Liver (tissue), 8 donors: ENCODE measurements at regions not wholly inside any gene's neighbourhood (a gene's known extent, or its start where the extent isn't known, plus 50 kb on each side); places are given as distances from the start of the nearest gene placed in this dataset.

Source experiments
- DNase-seq: peaks from one replicate; pipeline ENCODE4 v3.0.0-alpha.2; 2017; ENCODE audit warnings: low spot score
- H3K27ac ChIP-seq, 2 donors: one replicate each; pipeline ENCODE4 v1.7.0; 2013; ENCODE audit warnings: inconsistent platforms in 2 of 2, low read length in 2 of 2, control low read depth in 1 of 2, low read depth in 1 of 2, mild to moderate bottlenecking in 1 of 2
- H3K27me3 ChIP-seq, 4 donors: one replicate each; pipeline versions ENCODE4 v1.6.1 to v1.7.0; 2013; ENCODE audit warnings: low read length in 3 of 4, inconsistent platforms in 1 of 4, mild to moderate bottlenecking in 1 of 4, moderate library complexity in 1 of 4; ENCODE audit not compliant: control insufficient read depth in 4 of 4, insufficient read depth in 4 of 4
- H3K36me3 ChIP-seq, 4 donors: one replicate each; pipeline versions ENCODE4 v1.6.1 to v1.7.0; 2013; ENCODE audit warnings: low read length in 3 of 4, mild to moderate bottlenecking in 3 of 4, low read depth in 1 of 4, moderate library complexity in 1 of 4; ENCODE audit not compliant: control insufficient read depth in 4 of 4, insufficient read depth in 3 of 4
- H3K4me1 ChIP-seq, 4 donors: one replicate each; pipeline versions ENCODE4 v1.6.1 to v1.7.0; 2013; ENCODE audit warnings: low read length in 3 of 4, mild to moderate bottlenecking in 3 of 4, moderate library complexity in 1 of 4; ENCODE audit not compliant: control insufficient read depth in 4 of 4, insufficient read depth in 4 of 4
- H3K4me3 ChIP-seq, 3 donors: one replicate each; pipeline versions ENCODE4 v1.6.1 to v1.7.0; 2013; ENCODE audit warnings: low read length in 3 of 3, control low read depth in 1 of 3, low read depth in 1 of 3, mild to moderate bottlenecking in 1 of 3
- H3K9ac ChIP-seq, 2 donors: one replicate each; pipeline ENCODE4 v1.7.0; 2013; ENCODE audit warnings: low read length in 2 of 2, mild to moderate bottlenecking in 2 of 2, moderate library complexity in 2 of 2, control low read depth in 1 of 2, low read depth in 1 of 2
- H3K9me3 ChIP-seq, 4 donors: one replicate each; pipeline versions ENCODE4 v1.6.1 to v1.7.0; 2013; ENCODE audit warnings: low read length in 3 of 4; ENCODE audit not compliant: control insufficient read depth in 4 of 4
- ATF3 ChIP-seq: IDR thresholded peaks from 2 replicates; pipeline ENCODE4 v1.6.1; 2016; ENCODE audit warnings: antibody characterized with exemption
- CTCF ChIP-seq: fragments of 150-350 bp; IDR thresholded peaks from 2 replicates; pipeline ENCODE4 v1.5.1; 2017; ENCODE audit warnings: improper control_type of control experiment, low read depth, low read length; ENCODE audit not compliant: missing input control
- FOXA1 ChIP-seq: IDR thresholded peaks from 2 replicates; pipeline ENCODE4 v1.6.1; 2016; ENCODE audit warnings: antibody characterized with exemption
- FOXA2 ChIP-seq: IDR thresholded peaks from 2 replicates; pipeline ENCODE4 v1.6.1; 2016; ENCODE audit warnings: antibody characterized with exemption
- GABPA ChIP-seq, 2 donors: IDR thresholded peaks in 1 of 2; conservative IDR thresholded peaks in 1 of 2; 2 replicates each; pipeline ENCODE4 v1.6.1; 2016; ENCODE audit warnings: antibody characterized with exemption in 2 of 2, mild to moderate bottlenecking in 1 of 2, moderate library complexity in 1 of 2
- HNF4A ChIP-seq, 2 donors: conservative IDR thresholded peaks; 2 replicates each; pipeline ENCODE4 v1.6.1; 2016; ENCODE audit warnings: antibody characterized with exemption in 2 of 2, mild to moderate bottlenecking in 2 of 2
- HNF4G ChIP-seq: IDR thresholded peaks from 2 replicates; pipeline ENCODE4 v1.6.1; 2016; ENCODE audit warnings: antibody characterized with exemption
- JUND ChIP-seq, 2 donors: IDR thresholded peaks; 2 replicates each; pipeline ENCODE4 v1.6.1; 2016; ENCODE audit warnings: antibody characterized with exemption in 2 of 2
- MAX ChIP-seq: IDR thresholded peaks from 2 replicates; pipeline ENCODE4 v1.6.1; 2016; ENCODE audit warnings: antibody characterized with exemption
- NR2F2 ChIP-seq: IDR thresholded peaks from 2 replicates; pipeline ENCODE4 v1.6.1; 2016; ENCODE audit warnings: antibody characterized with exemption
- RAD21 ChIP-seq, 2 donors: IDR thresholded peaks; 2 replicates each; pipeline ENCODE4 v1.6.1; 2016; ENCODE audit warnings: antibody characterized with exemption in 2 of 2, mild to moderate bottlenecking in 2 of 2
- REST ChIP-seq: IDR thresholded peaks from 2 replicates; pipeline ENCODE4 v1.6.1; 2016; ENCODE audit warnings: antibody characterized with exemption, mild to moderate bottlenecking
- RXRA ChIP-seq, 2 donors: IDR thresholded peaks; 2 replicates each; pipeline ENCODE4 v1.6.1; 2017 to 2018; ENCODE audit warnings: antibody characterized with exemption in 2 of 2, mild to moderate bottlenecking in 1 of 2
- SP1 ChIP-seq: IDR thresholded peaks from 2 replicates; pipeline ENCODE4 v1.6.1; 2018; ENCODE audit warnings: antibody characterized with exemption, mild to moderate bottlenecking
- TAF1 ChIP-seq: conservative IDR thresholded peaks from 2 replicates; pipeline ENCODE4 v1.6.1; 2016; ENCODE audit warnings: antibody characterized with exemption, mild to moderate bottlenecking
- YY1 ChIP-seq: IDR thresholded peaks from 2 replicates; pipeline ENCODE4 v1.6.1; 2016; ENCODE audit warnings: antibody characterized with exemption, mild to moderate bottlenecking
- ZBTB33 ChIP-seq: IDR thresholded peaks from 2 replicates; pipeline ENCODE4 v1.6.1; 2016; ENCODE audit warnings: antibody characterized with exemption
- WGBS: extraction: QIAGEN DNeasy Blood & Tissue Kit; methylation state at CpG from one replicate; pipeline ENCODE4 v1.1.7; 2013; 5-methylcytosine and 5-hydroxymethylcytosine counted together
- donor health status: healthy.
- donor health status: healthy.
- donor health status: healthy.
- donor health status: healthy.
- donor health status: healthy.

GRCh38 chr3:194824100-194824499 is 138.4 kb downstream of the FAM43A start (continued):
- TF ChIP-seq REST (no peak), TAF1 (no peak), FOXA2 (no peak), YY1 (no peak), CTCF (no peak), ATF3 (no peak)

- H3K27me3 ChIP-seq, result no peaks in the 10 kb centered on the region
- H3K9ac ChIP-seq, result no peak overlapping the region
- no peaks in the 10 kb centered on the region for H3K36me3 ChIP-seq
- WGBS, result 85% methylated on average over 15 of the region's 15 CpGs
- TF ChIP-seq SP1 (no peak), FOXA2 (no peak)
- no peak overlapping the region for H3K4me3 ChIP-seq
- no peaks in the 10 kb centered on the region for H3K9me3 ChIP-seq
- H3K4me1 ChIP-seq, result no peaks in the 10 kb centered on the region
- no peak for DNase-seq
- no peak overlapping the region for H3K27ac ChIP-seq
Measured at GRCh38 chr3:194824701-194825111, 139.0 kb downstream of the FAM43A start.

- whole genome bisulfite sequencing, result 70% methylated on average over 6 of the region's 6 CpGs
- Histone ChIP-seq H3K9ac (no peak overlapping the region), H3K4me3 (no peak overlapping the region), H3K4me1 (no peaks in the 10 kb centered on the region), H3K27ac (no peak overlapping the region), H3K27me3 (no peaks in the 10 kb centered on the region), H3K9me3 (no peaks in the 10 kb centered on the region), H3K36me3 (no peaks in the 10 kb centered on the region)
- DNase-seq, result no peak
- TF ChIP-seq FOXA2 (no peak), RXRA (IDR thresholded peaks at IDR 0.05) (no peak), TAF1 (no peak), NR2F2 (no peak), REST (no peak), YY1 (no peak), ZBTB33 (no peak), MAX (no peak), CTCF (no peak), RAD21 (IDR thresholded peaks at IDR 0.05) (no peak), HNF4G (no peak), FOXA1 (no peak), GABPA (IDR thresholded peaks at IDR 0.05 in 1 of 2, conservative IDR thresholded peaks at IDR 0.05 in 1 of 2) (no peak), HNF4A (conservative IDR thresholded peaks at IDR 0.05) (no peak), JUND (IDR thresholded peaks at IDR 0.05) (no peak)
Measured at GRCh38 chr3:194826594-194826993, 140.9 kb downstream of the FAM43A start.
